NCI-H1694 (cell line): ENCODE measurements at regions not wholly inside any gene's neighbourhood (a gene's known extent, or its start where the extent isn't known, plus 50 kb on each side); places are given as distances from the start of the nearest gene placed in this dataset.
A peak's percentile ranks its signal among the peaks of the same experiment; 100 is the strongest.
"Not testable (repeated sequence)": the region's sequence is repeated elsewhere in the genome, so short reads cannot be mapped to it uniquely, and the experiment has no call there.

Experiments used
- DNase-seq: peaks from one replicate; lab custom pipeline; 2025; lab: John Stamatoyannopoulos, UW

- DNase-seq: no peak
Measured at GRCh38 chr17:51347851-51348584, 87.7 kb downstream of the UTP18 start.

GRCh38 chr17:51351080-51351479 lies 90.7 kb downstream of the UTP18 start:
- DNase-seq: no peak

- no peak for DNase-seq
Measured at GRCh38 chr17:51351890-51352289, 91.5 kb downstream of the UTP18 start.

- no peak for DNase-seq
Measured at GRCh38 chr17:51352798-51353197, 92.5 kb downstream of the UTP18 start.

GRCh38 chr17:51353296-51353695 lies 93.0 kb downstream of the UTP18 start:
- no peak for DNase-seq

- no peak for DNase-seq
Measured at GRCh38 chr17:51354936-51355335, 94.6 kb downstream of the UTP18 start.

- DNase-seq: peak; percentile 24
Measured at GRCh38 chr17:51355441-51356410, 95.4 kb downstream of the UTP18 start.

- no peak for DNase-seq
Measured at GRCh38 chr17:51359055-51359454, 98.7 kb downstream of the UTP18 start.

GRCh38 chr17:51362811-51363585 lies 102.7 kb downstream of the UTP18 start:
- DNase-seq: no peak

- no peak for DNase-seq
Measured at GRCh38 chr17:51365090-51365489, 104.7 kb downstream of the UTP18 start.

- no peak for DNase-seq
Measured at GRCh38 chr17:51366866-51367265, 106.5 kb downstream of the UTP18 start.

GRCh38 chr17:51367836-51368235 lies 107.5 kb downstream of the UTP18 start:
- DNase-seq: not testable (repeated sequence)

GRCh38 chr17:51371732-51372151 lies 111.4 kb downstream of the UTP18 start:
- peak; percentile 54 for DNase-seq

GRCh38 chr17:51372345-51373004 lies 112.1 kb downstream of the UTP18 start:
- no peak for DNase-seq

GRCh38 chr17:51373489-51374152 lies 113.3 kb downstream of the UTP18 start:
- no peak for DNase-seq

- DNase-seq: no peak
Measured at GRCh38 chr17:51374209-51374608, 113.9 kb downstream of the UTP18 start.

- no peak for DNase-seq
Measured at GRCh38 chr17:51375771-51376170, 115.4 kb downstream of the UTP18 start.

- no peak for DNase-seq
Measured at GRCh38 chr17:51376739-51377138, 116.4 kb downstream of the UTP18 start.

GRCh38 chr17:51381262-51381661 lies 120.9 kb downstream of the UTP18 start:
- DNase-seq: no peak

- no peak for DNase-seq
Measured at GRCh38 chr17:51385208-51385607, 124.9 kb downstream of the UTP18 start.

GRCh38 chr17:51387582-51387981 lies 127.2 kb downstream of the UTP18 start:
- no peak for DNase-seq
